Fibroblast of mammary gland (primary cell): ENCODE measurements at regions not wholly inside any gene's neighbourhood (a gene's known extent, or its start where the extent isn't known, plus 50 kb on each side); places are given as distances from the start of the nearest gene placed in this dataset.
"Not testable (repeated sequence)": the region's sequence is repeated elsewhere in the genome, so short reads cannot be mapped to it uniquely, and the experiment has no call there.

ENCODE experiments used
- DNase-seq: peaks from one replicate; pipeline ENCODE4 v3.0.0-alpha.2; 2010; ENCODE audit warnings: low read depth
- H3K4me3 ChIP-seq: 2 replicates; pipeline ENCODE4 v1.5.1; 2011; ENCODE audit warnings: low read depth, mild to moderate bottlenecking, low read length, moderate library complexity; ENCODE audit not compliant: control insufficient read depth
- CTCF ChIP-seq: conservative IDR thresholded peaks from 2 replicates; pipeline ENCODE4 v1.5.1; 2011; ENCODE audit warnings: low read depth, low read length, inconsistent platforms; ENCODE audit not compliant: control insufficient read depth, insufficient read depth

GRCh38 chr1:94660258-94660657 is 118.7 kb upstream of the F3 start:
- no peak for TF ChIP-seq CTCF
- no peak overlapping the region for H3K4me3 ChIP-seq
- no peak for DNase-seq

DNA sequence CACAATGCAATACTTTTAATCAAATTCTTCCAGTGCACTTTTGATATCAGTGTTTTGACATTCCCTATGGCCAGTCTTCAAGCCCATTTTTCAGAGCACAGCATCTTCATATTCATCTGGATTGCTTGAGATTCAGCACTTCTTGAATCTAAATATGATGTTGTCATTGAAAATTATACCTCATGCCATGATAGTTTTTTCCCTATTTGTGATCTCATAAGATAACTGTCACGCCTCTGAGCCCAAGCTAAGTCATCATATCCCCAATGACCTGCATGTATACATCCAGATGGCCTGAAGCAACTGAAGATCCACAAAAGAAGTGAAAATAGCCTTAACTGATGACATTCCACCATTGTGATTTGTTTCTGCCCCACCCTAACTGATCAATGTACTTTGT is 117.6 kb upstream of the F3 start:
- not testable (repeated sequence) for H3K4me3 ChIP-seq, DNase-seq

GRCh38 chr1:94658221-94658620 is 116.7 kb upstream of the F3 start:
- TF ChIP-seq CTCF, result no peak
- H3K4me3 ChIP-seq, result no peak overlapping the region
- DNase-seq, result peak; percentile 86

- H3K4me3 ChIP-seq, DNase-seq: not testable (repeated sequence)
These were observed 116.2 kb upstream of the F3 start for GRCh38 chr1:94657776-94658175.

- no peak overlapping the region for H3K4me3 ChIP-seq
- no peak for TF ChIP-seq CTCF
- DNase-seq, result no peak
These were observed 115.4 kb upstream of the F3 start for GRCh38 chr1:94656967-94657366.

DNA sequence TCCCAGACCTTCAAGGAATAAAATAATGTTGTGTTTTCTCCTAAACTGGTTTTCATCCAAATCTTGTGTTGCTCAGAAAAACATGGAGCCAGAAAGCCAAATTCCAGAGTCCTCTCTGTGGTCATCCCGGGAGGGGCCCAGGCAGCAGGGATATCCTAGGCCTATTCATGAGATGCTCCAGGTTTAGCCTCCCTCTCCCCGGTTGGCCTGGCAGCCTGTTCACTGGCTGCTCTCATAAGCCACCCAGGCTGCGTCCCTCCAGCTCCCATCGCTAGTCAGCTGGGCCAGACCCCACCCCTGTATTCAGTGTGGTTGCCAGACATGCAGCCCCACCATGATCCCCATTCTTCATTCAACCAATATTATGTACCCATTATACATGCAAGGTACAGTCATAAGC is 113.4 kb upstream of the F3 start:
- no peak for TF ChIP-seq CTCF
- no peak overlapping the region for H3K4me3 ChIP-seq
- no peak for DNase-seq

GRCh38 chr1:94654459-94654858 is 112.9 kb upstream of the F3 start:
- no peak for TF ChIP-seq CTCF
- DNase-seq, result no peak
- H3K4me3 ChIP-seq, result no peak overlapping the region

GRCh38 chr1:94654031-94654430 is 112.5 kb upstream of the F3 start:
- no peak for DNase-seq
- no peak for TF ChIP-seq CTCF
- H3K4me3 ChIP-seq, result no peak overlapping the region
